HFF-Myc (cell line): ENCODE measurements at regions not wholly inside any gene's neighbourhood (a gene's known extent, or its start where the extent isn't known, plus 50 kb on each side); places are given as distances from the start of the nearest gene placed in this dataset.
"Not testable (repeated sequence)": the region's sequence is repeated elsewhere in the genome, so short reads cannot be mapped to it uniquely, and the experiment has no call there.

Experiments used
- DNase-seq: peaks from one replicate; pipeline ENCODE4 v3.0.0-alpha.2; 2011; ENCODE audit warnings: low read depth; ENCODE audit errors: extremely low read depth
- H3K4me3 ChIP-seq: replicated peaks from 2 replicates; pipeline ENCODE4 v1.5.1; 2011; ENCODE audit warnings: low read depth, mild to moderate bottlenecking, control low read depth, low read length
- TF ChIP-seq, protein P1 (sequence below): IDR thresholded peaks from 2 replicates; pipeline ENCODE4 v1.5.1; 2012; ENCODE audit warnings: mild to moderate bottlenecking, low read depth, low read length, control low read depth; ENCODE audit errors: missing control alignments

DNA sequence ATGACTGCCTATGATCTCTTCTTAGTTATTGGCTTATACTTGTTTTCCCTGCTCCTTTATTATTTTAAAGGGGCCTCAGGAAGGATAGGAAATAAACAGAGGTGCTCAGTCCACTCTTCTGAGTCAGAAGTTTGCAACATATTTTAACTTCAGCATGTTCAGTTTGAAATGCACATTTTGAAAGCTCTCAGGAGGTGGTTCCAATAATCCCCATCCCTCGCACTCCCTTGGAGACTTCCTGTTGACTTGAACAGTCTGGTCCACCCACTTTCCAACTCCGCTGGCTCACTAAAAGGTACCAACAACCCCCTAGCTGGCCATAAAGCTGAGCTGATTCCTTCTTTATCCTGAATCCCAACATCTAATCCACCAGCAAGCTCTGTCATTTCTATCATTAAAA lies 78.3 kb upstream of the DUSP21 start:
- TF ChIP-seq, protein P1, sequence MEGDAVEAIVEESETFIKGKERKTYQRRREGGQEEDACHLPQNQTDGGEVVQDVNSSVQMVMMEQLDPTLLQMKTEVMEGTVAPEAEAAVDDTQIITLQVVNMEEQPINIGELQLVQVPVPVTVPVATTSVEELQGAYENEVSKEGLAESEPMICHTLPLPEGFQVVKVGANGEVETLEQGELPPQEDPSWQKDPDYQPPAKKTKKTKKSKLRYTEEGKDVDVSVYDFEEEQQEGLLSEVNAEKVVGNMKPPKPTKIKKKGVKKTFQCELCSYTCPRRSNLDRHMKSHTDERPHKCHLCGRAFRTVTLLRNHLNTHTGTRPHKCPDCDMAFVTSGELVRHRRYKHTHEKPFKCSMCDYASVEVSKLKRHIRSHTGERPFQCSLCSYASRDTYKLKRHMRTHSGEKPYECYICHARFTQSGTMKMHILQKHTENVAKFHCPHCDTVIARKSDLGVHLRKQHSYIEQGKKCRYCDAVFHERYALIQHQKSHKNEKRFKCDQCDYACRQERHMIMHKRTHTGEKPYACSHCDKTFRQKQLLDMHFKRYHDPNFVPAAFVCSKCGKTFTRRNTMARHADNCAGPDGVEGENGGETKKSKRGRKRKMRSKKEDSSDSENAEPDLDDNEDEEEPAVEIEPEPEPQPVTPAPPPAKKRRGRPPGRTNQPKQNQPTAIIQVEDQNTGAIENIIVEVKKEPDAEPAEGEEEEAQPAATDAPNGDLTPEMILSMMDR: no peak
- DNase-seq: no peak
- no peak overlapping the region for H3K4me3 ChIP-seq

DNA sequence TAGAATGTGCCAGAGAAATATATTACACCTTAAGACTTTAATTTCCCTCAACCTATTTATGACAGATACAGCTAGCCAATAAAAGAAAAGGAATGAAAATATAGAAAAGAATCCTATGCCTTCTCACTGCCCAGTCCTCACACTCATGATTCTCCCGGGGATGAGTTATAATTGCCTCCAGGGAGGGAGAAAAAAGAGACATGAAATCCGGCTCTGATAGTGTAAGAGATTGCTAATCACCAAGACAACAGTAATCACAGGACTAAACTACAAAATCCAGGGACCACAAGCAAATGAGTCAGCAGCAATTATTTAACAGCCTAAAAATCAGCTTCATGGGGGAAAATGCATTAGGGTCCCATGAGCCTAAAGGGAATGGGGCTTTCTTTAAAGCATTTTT lies 95.9 kb upstream of the DUSP21 start:
- TF ChIP-seq, protein P1: no peak
- no peak for DNase-seq

DNA sequence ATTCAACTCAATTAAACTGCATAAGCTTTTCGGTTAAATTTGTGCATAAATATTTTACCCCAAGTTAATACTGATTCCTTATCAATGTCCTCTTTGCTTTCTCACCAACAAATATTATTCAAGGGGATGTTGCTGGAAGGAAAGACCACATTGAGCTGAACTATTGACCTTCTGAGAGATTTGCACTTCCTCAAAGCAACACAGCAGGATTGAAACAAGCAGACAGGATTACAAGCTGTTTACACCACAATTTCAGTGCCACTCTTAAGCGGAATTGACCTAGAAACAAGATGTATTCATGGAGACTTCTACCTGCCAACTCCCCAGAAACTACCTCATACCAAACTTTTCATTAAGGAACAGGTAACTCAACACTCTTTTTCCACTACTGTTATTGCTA lies 96.5 kb upstream of the DUSP21 start:
- DNase-seq: no peak
- H3K4me3 ChIP-seq: no peak overlapping the region
- TF ChIP-seq, protein P1: no peak

More for the DNA sequence above, 95.9 kb upstream of the DUSP21 start:
- H3K4me3 ChIP-seq: no peak overlapping the region

DNA sequence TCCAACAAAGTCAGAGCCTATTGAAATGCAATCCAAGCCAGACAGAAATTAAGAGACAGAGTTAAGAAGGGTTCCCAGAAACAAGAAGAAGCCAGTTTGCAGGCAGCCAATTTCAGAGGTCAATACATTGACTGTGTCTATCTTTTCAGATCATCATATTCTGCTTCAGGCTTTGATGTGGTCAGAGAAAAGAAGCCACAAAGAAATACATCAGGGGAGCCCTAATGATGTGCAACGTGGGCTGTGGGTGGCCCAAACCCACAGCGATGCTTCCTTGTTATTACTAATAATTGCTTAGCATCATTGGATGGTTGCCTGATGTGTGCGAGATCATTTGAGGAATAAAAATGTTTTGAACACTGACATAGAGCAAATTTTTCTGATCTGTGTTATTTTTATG lies 99.0 kb upstream of the DUSP21 start:
- DNase-seq: no peak
- TF ChIP-seq, protein P1: no peak

DNA sequence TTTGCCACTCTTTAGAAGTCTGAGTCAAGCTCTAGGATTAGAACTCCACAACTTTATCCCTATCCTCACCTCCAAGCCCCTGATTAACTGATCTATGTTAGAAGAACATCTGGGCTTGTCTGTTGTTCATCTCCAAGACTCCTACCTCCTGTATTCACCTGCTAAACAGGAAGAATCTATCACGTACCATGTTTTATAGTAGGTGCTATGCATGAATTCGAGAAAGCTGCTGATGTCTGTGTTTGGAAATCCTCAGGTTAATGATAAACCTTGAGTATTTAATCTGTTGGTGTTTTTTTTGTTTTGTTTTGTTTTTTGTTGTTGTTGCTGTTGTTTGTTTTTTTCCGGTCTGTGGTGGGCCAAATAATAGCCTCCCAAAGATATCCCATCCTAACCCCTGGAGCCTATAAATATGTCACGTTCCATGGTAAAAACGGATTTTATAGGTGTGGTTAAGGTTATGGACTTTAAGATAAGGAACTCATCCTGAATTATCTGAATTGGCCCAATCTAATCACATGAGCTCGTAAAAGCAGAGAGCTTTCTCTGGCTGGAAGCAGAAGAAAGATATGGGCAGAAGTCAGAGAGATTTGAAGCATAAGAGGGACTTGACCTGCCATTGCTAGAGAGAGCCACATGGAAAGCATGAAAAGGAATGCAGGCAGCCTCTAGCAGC lies 101.2 kb upstream of the DUSP21 start:
- no peak for DNase-seq
- H3K4me3 ChIP-seq: no peak overlapping the region
- TF ChIP-seq, protein P1: no peak

More for the DNA sequence above, 99.0 kb upstream of the DUSP21 start:
- H3K4me3 ChIP-seq: no peak overlapping the region

DNA sequence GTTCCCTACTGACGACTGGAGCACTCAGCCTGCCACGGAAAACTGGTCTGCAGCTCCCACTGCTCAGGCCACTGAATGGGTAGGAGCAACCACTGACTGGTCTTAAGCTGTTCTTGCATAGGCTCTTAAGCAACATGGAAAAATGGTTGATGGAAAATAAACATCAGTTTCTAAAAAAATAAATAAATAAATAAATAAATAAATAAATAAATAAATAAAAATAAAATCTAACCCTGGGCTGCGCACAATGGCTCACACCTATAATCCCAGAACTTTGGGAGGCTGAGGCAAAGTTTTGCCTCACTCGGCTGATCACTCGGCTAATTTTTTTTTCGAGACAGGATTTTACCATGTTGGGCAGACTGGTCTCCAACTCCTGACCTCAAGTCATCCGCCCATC lies 102.0 kb upstream of the DUSP21 start:
- DNase-seq, H3K4me3 ChIP-seq: not testable (repeated sequence)

DNA sequence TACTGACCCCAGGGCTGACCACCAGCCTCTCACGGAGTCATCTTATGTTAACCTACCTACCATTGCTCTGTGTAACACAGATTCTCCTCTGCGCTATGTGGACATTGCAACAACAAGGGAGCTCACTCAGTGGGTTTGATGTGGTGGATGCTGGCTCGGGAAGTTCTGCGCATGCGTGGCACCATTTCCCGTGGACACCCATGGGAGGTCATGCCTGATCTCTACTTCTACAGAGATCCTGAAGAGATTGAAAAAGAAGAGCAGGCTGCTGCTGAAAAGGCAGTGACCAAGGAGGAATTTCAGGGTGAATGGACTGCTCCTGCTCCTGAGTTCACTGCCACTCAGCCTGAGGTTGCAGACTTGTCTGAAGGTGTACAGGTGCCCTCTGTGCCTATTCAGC lies 102.4 kb upstream of the DUSP21 start:
- H3K4me3 ChIP-seq, DNase-seq: not testable (repeated sequence)

DNA sequence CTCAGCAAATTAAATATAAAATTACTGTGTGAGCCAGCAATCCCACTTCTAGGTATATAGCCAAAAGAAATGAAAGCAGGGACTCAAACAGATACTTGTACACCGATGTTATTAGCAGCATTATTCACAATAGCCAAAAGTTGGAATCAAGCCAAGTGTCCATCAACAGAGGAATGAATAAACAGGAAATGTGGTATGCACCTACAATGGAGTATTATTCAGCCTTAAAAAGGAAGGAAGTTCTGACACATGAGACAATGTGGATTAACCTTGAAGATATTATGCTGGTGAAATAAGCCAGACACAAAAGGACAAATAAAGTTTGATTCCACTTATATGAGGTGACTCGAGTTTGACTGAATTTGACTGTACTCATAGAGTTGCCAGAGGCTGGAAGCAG lies 108.3 kb upstream of the DUSP21 start:
- TF ChIP-seq, protein P1: no peak
- no peak overlapping the region for H3K4me3 ChIP-seq
- DNase-seq: no peak
